HG02884 (cell line): ENCODE measurements at regions not wholly inside any gene's neighbourhood (a gene's known extent, or its start where the extent isn't known, plus 50 kb on each side); places are given as distances from the start of the nearest gene placed in this dataset.

Source experiments
- ATAC-seq: cut with Tn5 transposase; IDR thresholded peaks from one replicate; pipeline ENCODE4 v1.9.1; 2021; ENCODE audit warnings: mild to moderate bottlenecking, moderate library complexity; ENCODE audit not compliant: unreplicated experiment

- no peak for ATAC-seq
These were observed 358.0 kb downstream of the WDR72 start for GRCh38 chr15:53401503-53401902.

GRCh38 chr15:53400986-53401385 is 358.5 kb downstream of the WDR72 start:
- no peak for ATAC-seq

GRCh38 chr15:53397041-53397616 is 362.3 kb downstream of the WDR72 start:
- ATAC-seq, result no peak

GRCh38 chr15:53395871-53396270 is 363.6 kb downstream of the WDR72 start:
- no peak for ATAC-seq

GRCh38 chr15:53390549-53390948 is 368.9 kb downstream of the WDR72 start:
- no peak for ATAC-seq

- ATAC-seq, result no peak
These were observed 370.0 kb downstream of the WDR72 start for GRCh38 chr15:53389271-53390037.

- ATAC-seq, result no peak
These were observed 375.0 kb downstream of the WDR72 start for GRCh38 chr15:53384417-53384816.

- no peak for ATAC-seq
These were observed 381.2 kb downstream of the WDR72 start for GRCh38 chr15:53378096-53378800.

GRCh38 chr15:53367740-53368139 is 391.7 kb downstream of the WDR72 start:
- no peak for ATAC-seq

GRCh38 chr15:53360881-53361280 is 398.6 kb downstream of the WDR72 start:
- ATAC-seq, result no peak

GRCh38 chr15:53359038-53359437 is 400.4 kb downstream of the WDR72 start:
- ATAC-seq, result no peak

- no peak for ATAC-seq
These were observed 404.6 kb downstream of the WDR72 start for GRCh38 chr15:53354874-53355273.

- ATAC-seq, result no peak
These were observed 408.1 kb downstream of the WDR72 start for GRCh38 chr15:53351373-53351772.

GRCh38 chr15:53346583-53346982 is 412.9 kb downstream of the WDR72 start:
- ATAC-seq, result no peak

GRCh38 chr15:53331328-53332190 is 427.9 kb downstream of the WDR72 start:
- no peak for ATAC-seq

GRCh38 chr15:53328341-53328740 is 431.1 kb downstream of the WDR72 start:
- no peak for ATAC-seq

- ATAC-seq, result no peak
These were observed 435.4 kb downstream of the WDR72 start for GRCh38 chr15:53324061-53324460.

- ATAC-seq, result no peak
These were observed 436.3 kb downstream of the WDR72 start for GRCh38 chr15:53323191-53323590.

GRCh38 chr15:53320816-53321215 is 438.6 kb downstream of the WDR72 start:
- no peak for ATAC-seq

- ATAC-seq, result no peak
These were observed 446.8 kb downstream of the WDR72 start for GRCh38 chr15:53312707-53313106.

- no peak for ATAC-seq
These were observed 448.8 kb downstream of the WDR72 start for GRCh38 chr15:53310709-53311108.
